Hepatocyte (in vitro differentiated cells): ENCODE measurements at regions not wholly inside any gene's neighbourhood (a gene's known extent, or its start where the extent isn't known, plus 50 kb on each side); places are given as distances from the start of the nearest gene placed in this dataset.

ENCODE experiments used
- EZH2 ChIP-seq: fragments of 200-600 bp; sonication (generic); IDR thresholded peaks from 2 replicates; pipeline ENCODE4 v1.6.1; 2016; ENCODE audit warnings: antibody characterized with exemption, mild to moderate bottlenecking, borderline replicate concordance
- TF ChIP-seq, protein P1 (sequence below): fragments of 200-600 bp; sonication (generic); IDR thresholded peaks from 2 replicates; pipeline ENCODE4 v1.5.1; 2016; ENCODE audit warnings: antibody characterized with exemption, mild to moderate bottlenecking; ENCODE audit not compliant: poor library complexity

DNA sequence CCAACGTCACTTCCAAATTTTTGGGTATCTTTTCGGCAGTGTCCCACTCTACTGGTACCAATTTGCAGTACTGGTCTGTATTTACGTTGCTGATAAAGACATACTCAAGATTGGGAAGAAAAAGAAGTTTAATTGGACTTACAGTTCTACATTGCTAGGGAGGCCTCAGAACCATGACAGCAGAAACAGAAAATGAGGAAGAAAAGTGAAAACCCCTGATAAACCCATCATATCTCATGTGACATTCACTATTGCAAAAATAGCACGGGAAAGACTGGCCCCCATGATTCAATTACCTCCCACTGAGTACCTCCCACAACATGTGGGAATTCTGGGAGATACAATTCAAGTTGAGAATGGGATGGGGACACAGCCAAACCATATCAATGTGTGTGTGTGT, 364.0 kb upstream of the KCND2 start:
- TF ChIP-seq EZH2 = no peak
- TF ChIP-seq, protein P1, sequence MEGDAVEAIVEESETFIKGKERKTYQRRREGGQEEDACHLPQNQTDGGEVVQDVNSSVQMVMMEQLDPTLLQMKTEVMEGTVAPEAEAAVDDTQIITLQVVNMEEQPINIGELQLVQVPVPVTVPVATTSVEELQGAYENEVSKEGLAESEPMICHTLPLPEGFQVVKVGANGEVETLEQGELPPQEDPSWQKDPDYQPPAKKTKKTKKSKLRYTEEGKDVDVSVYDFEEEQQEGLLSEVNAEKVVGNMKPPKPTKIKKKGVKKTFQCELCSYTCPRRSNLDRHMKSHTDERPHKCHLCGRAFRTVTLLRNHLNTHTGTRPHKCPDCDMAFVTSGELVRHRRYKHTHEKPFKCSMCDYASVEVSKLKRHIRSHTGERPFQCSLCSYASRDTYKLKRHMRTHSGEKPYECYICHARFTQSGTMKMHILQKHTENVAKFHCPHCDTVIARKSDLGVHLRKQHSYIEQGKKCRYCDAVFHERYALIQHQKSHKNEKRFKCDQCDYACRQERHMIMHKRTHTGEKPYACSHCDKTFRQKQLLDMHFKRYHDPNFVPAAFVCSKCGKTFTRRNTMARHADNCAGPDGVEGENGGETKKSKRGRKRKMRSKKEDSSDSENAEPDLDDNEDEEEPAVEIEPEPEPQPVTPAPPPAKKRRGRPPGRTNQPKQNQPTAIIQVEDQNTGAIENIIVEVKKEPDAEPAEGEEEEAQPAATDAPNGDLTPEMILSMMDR = no peak
